Karpas-422 (cell line): ENCODE measurements at regions not wholly inside any gene's neighbourhood (a gene's known extent, or its start where the extent isn't known, plus 50 kb on each side); places are given as distances from the start of the nearest gene placed in this dataset.
"Not testable (repeated sequence)": the region's sequence is repeated elsewhere in the genome, so short reads cannot be mapped to it uniquely, and the experiment has no call there.

ENCODE experiments used
- DNase-seq: peaks from one replicate; pipeline ENCODE4 v3.0.0-alpha.2; 2015
- H2AFZ ChIP-seq: fragments of 200-600 bp; sonication (generic); 2 replicates; pipeline ENCODE4 v1.6.1; 2014; ENCODE audit warnings: antibody characterized with exemption, low read length, mixed read lengths
- H3K27ac ChIP-seq: fragments of 200-600 bp; sonication (generic); 2 replicates; pipeline ENCODE4 v1.5.1; 2014; ENCODE audit warnings: mild to moderate bottlenecking, low read length, moderate library complexity
- H3K27me3 ChIP-seq: fragments of 200-600 bp; sonication (generic); 2 replicates; pipeline ENCODE4 v1.6.1; 2014; ENCODE audit warnings: low read length, mixed read lengths
- H3K36me3 ChIP-seq: fragments of 200-600 bp; sonication (generic); 2 replicates; pipeline ENCODE4 v1.6.1; 2014; ENCODE audit warnings: low read length, mixed read lengths; ENCODE audit not compliant: insufficient read depth
- H3K4me1 ChIP-seq: fragments of 200-600 bp; sonication (generic); 2 replicates; pipeline ENCODE4 v1.6.1; 2014; ENCODE audit warnings: mild to moderate bottlenecking, low read length, mixed read lengths
- H3K4me2 ChIP-seq: fragments of 200-600 bp; sonication (generic); 2 replicates; pipeline ENCODE4 v1.6.1; 2014; ENCODE audit warnings: low read length, low read depth, mild to moderate bottlenecking; ENCODE audit not compliant: poor library complexity, severe bottlenecking
- H3K4me3 ChIP-seq: fragments of 200-600 bp; sonication (generic); 2 replicates; pipeline ENCODE4 v1.5.1; 2014; ENCODE audit warnings: mild to moderate bottlenecking, antibody characterized with exemption, low read length, mixed read lengths
- H3K79me2 ChIP-seq: fragments of 200-600 bp; sonication (generic); 2 replicates; pipeline ENCODE4 v1.6.1; 2014; ENCODE audit warnings: mild to moderate bottlenecking, low read length, mixed read lengths
- H3K9ac ChIP-seq: fragments of 200-600 bp; sonication (generic); 2 replicates; pipeline ENCODE4 v1.6.0; 2014; ENCODE audit warnings: low read length
- H3K9me2 ChIP-seq: fragments of 200-600 bp; sonication (generic), shearing (Covaris generic); replicated peaks from 2 replicates; pipeline ENCODE4 v1.6.0; 2014; ENCODE audit warnings: mild to moderate bottlenecking, low read length, moderate library complexity; ENCODE audit not compliant: insufficient read depth
- H3K9me3 ChIP-seq: fragments of 300-700, 200-600 bp; sonication (generic); 2 replicates; pipeline ENCODE4 v1.6.1; 2014; ENCODE audit warnings: low read length, mixed read lengths
- H4K20me1 ChIP-seq: fragments of 200-600 bp; sonication (generic); 2 replicates; pipeline ENCODE4 v1.6.1; 2014; ENCODE audit warnings: mild to moderate bottlenecking, antibody characterized with exemption, low read length, low read depth; ENCODE audit not compliant: insufficient read depth

DNA sequence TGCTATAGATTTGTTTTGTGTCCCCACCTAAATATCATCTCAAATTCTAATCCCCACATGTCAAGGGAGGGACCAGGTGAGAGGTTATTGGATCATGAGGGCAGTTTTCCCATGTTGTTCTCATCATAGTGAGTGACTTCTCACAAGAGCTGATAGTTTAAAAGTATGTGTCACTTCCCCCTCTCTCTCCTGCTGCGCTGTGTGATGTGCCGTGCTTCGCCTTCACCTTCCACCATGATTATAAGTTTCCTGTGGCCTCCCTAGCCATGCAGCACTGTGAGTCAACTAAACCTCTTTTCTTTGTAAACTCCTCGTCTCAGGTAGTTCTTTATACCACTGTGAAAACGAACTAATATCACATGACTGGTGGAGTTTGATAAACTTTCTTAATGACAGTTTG, 814.8 kb downstream of the TMEM121 start:
- not testable (repeated sequence) for H3K79me2 ChIP-seq, H2AFZ ChIP-seq, H3K9me3 ChIP-seq, DNase-seq, H3K9me2 ChIP-seq, H3K27me3 ChIP-seq, H3K27ac ChIP-seq, H3K36me3 ChIP-seq, H3K4me3 ChIP-seq, H4K20me1 ChIP-seq, H3K4me2 ChIP-seq, H3K4me1 ChIP-seq, H3K9ac ChIP-seq

DNA sequence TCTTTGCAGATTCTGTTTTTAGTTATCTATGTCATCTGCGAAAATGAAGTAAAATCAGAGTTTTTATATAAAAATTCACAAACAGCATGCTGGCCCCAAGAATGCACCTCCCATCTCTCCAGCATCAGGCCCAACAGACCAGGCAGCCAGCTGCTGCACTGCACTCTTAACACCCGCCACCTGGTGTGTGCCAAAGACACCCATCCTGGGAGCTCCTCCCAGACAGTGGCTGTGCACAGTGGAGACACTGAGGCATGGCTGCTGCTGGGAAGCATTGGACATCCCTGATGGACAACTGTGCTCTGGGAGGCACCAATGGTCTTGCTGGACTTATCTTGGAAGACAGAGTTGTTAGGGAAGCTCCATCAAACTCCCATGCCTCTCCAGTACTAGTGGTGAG, 817.2 kb downstream of the TMEM121 start:
- no peak for DNase-seq
- no peaks in the 10 kb centered on the region for H3K9me2 ChIP-seq
- no peaks in the 10 kb centered on the region for H3K79me2 ChIP-seq
- H3K27ac ChIP-seq: no peak overlapping the region
- H2AFZ ChIP-seq: no peak overlapping the region
- H3K36me3 ChIP-seq: no peaks in the 10 kb centered on the region
- no peaks in the 10 kb centered on the region for H3K4me1 ChIP-seq
- H3K9me3 ChIP-seq: no peaks in the 10 kb centered on the region
- no peak overlapping the region for H3K9ac ChIP-seq
- no peaks in the 10 kb centered on the region for H4K20me1 ChIP-seq
- no peak overlapping the region for H3K4me3 ChIP-seq
- no peak overlapping the region for H3K4me2 ChIP-seq
- H3K27me3 ChIP-seq: no peaks in the 10 kb centered on the region

DNA sequence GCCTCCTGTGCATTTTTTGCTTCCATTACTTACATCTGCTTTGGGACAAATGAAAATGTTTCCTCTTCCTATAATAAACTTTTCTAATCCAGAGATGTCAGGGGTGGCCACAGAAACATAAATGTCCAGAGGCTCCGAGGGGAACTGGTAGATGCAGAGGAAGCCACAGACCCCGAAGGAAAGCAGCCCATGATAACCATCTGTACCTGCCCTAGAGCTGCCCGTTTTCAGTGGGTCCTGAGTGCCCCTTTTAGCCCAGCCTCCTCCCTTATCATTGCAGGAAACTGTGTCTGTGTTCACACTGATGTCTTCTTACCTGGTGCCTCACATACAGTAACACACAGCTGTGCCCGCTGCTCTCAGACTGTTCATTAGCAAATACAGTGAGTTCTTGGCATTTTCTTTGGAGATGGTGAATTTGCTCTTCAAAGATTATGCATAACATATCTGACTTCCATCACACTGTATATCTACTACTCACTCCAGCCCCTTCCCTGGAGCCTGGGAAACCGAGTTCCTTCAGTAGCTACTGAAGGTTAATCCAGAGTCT, 817.8 kb downstream of the TMEM121 start:
- H3K9me2 ChIP-seq, H3K4me3 ChIP-seq, H3K9ac ChIP-seq, H2AFZ ChIP-seq, H3K4me1 ChIP-seq, DNase-seq, H3K27me3 ChIP-seq, H3K79me2 ChIP-seq, H4K20me1 ChIP-seq, H3K9me3 ChIP-seq, H3K36me3 ChIP-seq, H3K4me2 ChIP-seq, H3K27ac ChIP-seq: not testable (repeated sequence)

DNA sequence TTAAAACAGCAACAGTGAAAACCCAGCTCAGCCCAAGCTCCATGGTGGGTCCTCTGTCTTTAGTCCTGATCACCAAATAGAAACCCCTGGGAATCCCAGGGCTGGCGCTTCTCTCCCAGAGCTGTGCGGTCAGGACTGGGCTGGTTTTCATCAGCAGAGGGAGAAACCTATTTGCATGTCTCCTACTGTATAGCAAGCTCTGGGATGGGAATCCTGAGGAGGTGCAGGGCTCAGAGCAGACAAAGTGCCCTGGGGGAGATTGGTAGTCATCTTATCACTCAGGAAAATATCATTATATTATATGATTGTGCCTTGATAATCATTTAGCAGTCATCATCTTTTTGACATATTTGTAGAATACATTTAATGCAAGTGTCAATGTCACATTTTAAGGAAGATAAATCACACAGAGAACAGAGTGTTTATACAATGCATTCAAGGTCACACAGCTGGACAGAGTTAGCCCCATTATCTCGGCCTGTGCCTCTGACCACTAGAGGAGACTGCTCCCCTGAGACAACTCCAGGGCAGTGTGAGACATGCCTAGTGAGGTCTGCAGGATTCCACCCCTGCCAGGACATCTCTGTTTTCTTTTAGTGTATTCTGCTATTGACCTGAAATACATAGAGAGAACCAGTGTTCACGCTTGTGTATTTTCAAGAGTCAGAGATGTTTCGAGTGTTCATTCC, 818.6 kb downstream of the TMEM121 start:
- H3K27me3 ChIP-seq, H3K4me2 ChIP-seq, H3K9me2 ChIP-seq, H3K4me3 ChIP-seq, H3K27ac ChIP-seq, H2AFZ ChIP-seq, DNase-seq, H3K4me1 ChIP-seq, H4K20me1 ChIP-seq, H3K36me3 ChIP-seq, H3K9me3 ChIP-seq, H3K9ac ChIP-seq, H3K79me2 ChIP-seq: not testable (repeated sequence)

DNA sequence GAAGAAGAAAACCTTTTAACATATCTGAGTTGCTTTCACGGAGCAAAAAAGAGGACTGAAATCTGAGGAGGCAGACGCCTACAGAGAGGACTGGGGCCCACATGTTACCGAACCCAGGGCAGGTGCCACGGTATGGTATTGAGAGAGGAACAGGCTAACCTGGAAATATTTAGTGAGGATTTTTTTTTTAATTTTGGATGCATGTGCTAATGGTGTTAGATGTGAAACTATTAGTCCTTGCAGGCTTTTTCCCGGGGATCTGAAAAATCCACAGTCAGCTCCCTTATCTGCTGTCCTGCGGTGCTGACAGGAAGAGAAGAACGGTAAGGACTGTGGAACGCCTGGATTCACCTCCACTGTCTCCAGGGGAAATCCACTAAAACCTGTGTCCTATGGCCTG, 819.7 kb downstream of the TMEM121 start:
- Histone ChIP-seq H4K20me1 (no peaks in the 10 kb centered on the region), H3K27me3 (no peaks in the 10 kb centered on the region), H3K4me1 (no peaks in the 10 kb centered on the region), H3K27ac (no peak overlapping the region), H2AFZ (no peak overlapping the region), H3K4me3 (no peak overlapping the region), H3K9me3 (no peaks in the 10 kb centered on the region), H3K4me2 (no peak overlapping the region), H3K9ac (no peak overlapping the region), H3K9me2 (no peaks in the 10 kb centered on the region), H3K79me2 (no peaks in the 10 kb centered on the region), H3K36me3 (no peaks in the 10 kb centered on the region)
- no peak for DNase-seq

DNA sequence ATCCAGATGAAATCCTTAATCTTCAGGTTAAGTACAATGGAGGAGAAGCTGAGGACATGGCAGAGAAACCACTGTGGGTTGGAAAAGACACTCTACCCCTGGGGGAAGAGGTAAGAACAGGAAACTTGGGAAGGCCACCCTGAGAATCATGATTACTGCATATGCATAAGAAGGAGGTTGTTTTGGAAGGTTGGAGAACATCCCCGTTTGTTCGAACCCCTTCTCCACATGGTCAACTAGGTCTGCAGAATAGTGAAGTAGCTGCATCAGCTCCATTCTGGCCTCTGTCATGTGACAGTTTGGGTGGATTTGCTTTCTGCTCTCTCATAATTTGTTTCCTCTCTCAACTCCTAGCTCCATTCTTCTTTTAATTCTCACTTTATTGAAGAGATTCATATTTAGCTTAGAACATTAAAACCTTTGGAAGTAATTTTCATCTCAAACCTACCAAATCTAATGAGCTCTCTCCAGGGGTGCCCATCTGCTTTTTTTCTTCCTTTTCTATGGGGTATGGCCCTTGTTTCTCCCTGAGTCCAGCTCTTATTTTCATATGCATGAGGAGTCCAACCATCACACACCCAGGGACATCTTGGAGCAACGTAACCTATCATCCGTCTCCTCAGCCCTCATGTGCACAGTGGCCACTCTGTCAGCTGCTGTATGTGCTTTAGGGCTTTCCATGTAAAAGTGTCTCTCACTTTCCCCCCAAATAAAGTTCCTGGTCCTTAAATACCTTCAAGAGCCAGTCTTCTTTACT, 820.3 kb downstream of the TMEM121 start:
- Histone ChIP-seq H3K27me3 (no peaks in the 10 kb centered on the region), H3K4me2 (no peak overlapping the region), H3K9me3 (no peaks in the 10 kb centered on the region), H3K27ac (no peak overlapping the region), H3K4me1 (no peaks in the 10 kb centered on the region), H3K9me2 (no peaks in the 10 kb centered on the region), H3K79me2 (no peaks in the 10 kb centered on the region), H4K20me1 (no peaks in the 10 kb centered on the region), H3K4me3 (no peak overlapping the region), H2AFZ (no peak overlapping the region), H3K36me3 (no peaks in the 10 kb centered on the region), H3K9ac (no peak overlapping the region)
- no peak for DNase-seq

GRCh38 chr14:106347291-106347778, 821.0 kb downstream of the TMEM121 start:
- Histone ChIP-seq H3K27ac (no peak overlapping the region), H4K20me1 (no peaks in the 10 kb centered on the region), H3K36me3 (no peaks in the 10 kb centered on the region), H3K79me2 (no peaks in the 10 kb centered on the region), H3K4me3 (no peak overlapping the region), H3K4me2 (no peak overlapping the region), H3K9ac (no peak overlapping the region), H2AFZ (no peak overlapping the region), H3K27me3 (no peaks in the 10 kb centered on the region), H3K9me2 (no peaks in the 10 kb centered on the region), H3K9me3 (no peaks in the 10 kb centered on the region), H3K4me1 (no peaks in the 10 kb centered on the region)
- no peak for DNase-seq

GRCh38 chr14:106347890-106348755, 821.7 kb downstream of the TMEM121 start:
- no peak for DNase-seq
- H3K4me1 ChIP-seq: no peaks in the 10 kb centered on the region
- H3K9ac ChIP-seq: no peak overlapping the region
- no peaks in the 10 kb centered on the region for H4K20me1 ChIP-seq
- H2AFZ ChIP-seq: no peak overlapping the region
- no peaks in the 10 kb centered on the region for H3K9me3 ChIP-seq
- no peaks in the 10 kb centered on the region for H3K9me2 ChIP-seq
- no peaks in the 10 kb centered on the region for H3K27me3 ChIP-seq
- H3K36me3 ChIP-seq: no peaks in the 10 kb centered on the region
- H3K79me2 ChIP-seq: no peaks in the 10 kb centered on the region
- no peak overlapping the region for H3K4me2 ChIP-seq
- no peak overlapping the region for H3K4me3 ChIP-seq
- no peak overlapping the region for H3K27ac ChIP-seq
